CMK (cell line): ENCODE measurements at regions not wholly inside any gene's neighbourhood (a gene's known extent, or its start where the extent isn't known, plus 50 kb on each side); places are given as distances from the start of the nearest gene placed in this dataset.

Experiments used
- DNase-seq: peaks from one replicate; pipeline ENCODE4 v3.0.0-alpha.2; 2010; ENCODE audit warnings: low read depth

DNA sequence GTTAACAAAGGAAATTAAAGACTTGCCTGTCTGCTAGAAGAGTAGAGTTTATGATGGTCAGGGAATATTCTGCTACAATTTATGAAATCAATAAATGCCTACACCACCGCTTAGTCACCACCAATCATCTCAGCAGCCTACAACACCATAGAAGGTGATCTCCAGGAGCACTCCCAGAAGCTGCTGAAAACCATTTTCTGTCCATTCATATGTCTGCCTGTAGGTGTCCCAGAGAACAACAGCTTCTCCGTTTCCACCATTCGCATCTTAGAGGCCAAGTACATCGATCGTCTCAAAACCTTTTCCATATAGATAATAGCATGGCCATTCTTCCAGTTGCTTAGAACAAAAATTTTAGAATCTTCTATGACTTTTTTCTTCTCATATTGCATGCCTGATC, 303.4 kb downstream of the KCNC2 start:
- DNase-seq = no peak

DNA sequence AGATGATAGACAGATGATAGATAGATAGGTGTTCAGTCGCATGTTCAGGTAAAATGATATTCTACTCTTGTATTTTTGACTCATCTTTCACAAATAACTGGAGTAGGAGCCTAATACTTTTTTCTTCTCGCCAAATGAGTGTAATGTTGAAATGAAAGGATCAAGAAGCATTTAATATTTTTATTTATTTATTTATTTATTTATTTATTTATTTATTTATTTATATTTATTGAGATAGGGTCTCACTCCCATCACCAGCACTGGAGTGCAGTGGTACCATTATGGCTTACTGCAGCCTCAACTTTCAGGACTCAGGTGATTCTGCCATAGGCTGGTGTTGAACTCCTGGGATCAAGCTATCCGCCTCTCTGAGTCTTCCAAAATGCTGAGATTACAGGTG, 298.8 kb downstream of the KCNC2 start:
- no peak for DNase-seq

DNA sequence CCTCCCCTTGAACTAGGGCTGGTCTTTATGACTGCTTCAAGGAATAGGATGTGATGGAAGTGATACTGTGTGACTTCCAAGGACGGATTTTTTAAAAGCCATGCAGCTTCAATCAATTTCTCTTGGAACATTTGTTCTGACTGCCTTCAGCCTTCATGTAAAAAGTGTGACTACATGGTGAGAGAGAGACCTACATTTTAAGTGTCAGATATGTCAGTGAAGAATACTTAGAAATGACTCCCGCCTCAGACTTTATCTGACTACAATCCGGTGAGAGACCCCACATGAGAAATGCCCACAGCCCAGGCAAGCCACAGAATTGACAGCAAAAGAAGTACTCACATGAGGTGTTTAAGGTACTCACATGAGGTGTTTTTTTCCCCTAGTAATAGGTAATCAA, 295.3 kb downstream of the KCNC2 start:
- DNase-seq = no peak

DNA sequence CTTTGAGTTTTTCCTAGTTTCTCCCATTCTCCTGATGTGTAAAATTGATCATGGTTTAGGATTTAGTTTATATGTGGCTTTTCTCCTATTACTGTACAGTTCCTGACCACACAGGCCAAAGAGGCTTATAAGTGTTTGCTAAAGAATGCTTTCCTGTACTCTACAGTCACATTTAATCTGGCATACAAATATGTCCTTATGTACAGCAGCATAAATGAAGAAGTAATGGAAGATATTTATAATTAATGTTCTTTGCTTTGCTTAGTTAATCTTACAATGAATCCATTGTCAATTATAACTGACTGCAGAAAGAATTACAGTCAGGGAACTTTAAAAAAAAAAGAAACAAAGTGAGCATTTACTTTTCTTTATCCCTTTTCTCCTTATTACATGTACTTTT, 293.9 kb downstream of the KCNC2 start:
- no peak for DNase-seq

DNA sequence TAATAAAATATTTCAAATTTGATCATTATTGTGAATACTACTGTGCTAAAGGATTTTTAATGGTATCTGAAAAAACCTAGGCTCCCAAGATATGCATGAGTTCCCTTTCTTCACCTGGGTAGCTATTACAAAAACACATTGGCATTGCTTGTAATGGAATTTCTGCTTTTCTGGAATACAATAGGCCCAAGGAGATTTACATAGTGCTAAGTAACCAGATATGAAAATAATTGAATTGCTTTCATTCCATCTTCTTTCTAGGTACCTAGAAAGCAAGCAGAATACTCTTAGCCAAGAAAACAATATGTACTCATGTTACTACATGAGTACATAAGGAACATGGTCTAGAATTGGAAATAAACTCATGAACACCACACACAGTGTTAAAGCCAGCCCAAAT, 291.9 kb downstream of the KCNC2 start:
- DNase-seq = no peak

DNA sequence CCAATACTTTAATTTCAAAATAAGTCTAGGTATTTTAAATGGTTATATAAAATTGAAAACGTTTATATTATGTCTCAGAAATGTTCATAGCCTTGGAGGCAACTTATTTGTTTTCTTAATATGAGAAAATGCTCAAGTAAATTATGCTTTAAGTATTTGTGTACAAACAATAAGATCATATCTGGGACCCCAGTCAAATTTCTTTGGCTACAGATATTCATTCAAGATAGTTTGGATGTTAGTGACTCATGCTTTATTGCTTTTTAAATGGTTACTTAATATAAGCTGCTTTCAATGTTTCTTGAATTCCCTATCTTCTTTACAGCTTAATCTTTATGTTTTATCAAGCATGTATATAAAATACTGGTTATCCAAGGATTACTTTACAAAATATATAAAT, 291.3 kb downstream of the KCNC2 start:
- no peak for DNase-seq

DNA sequence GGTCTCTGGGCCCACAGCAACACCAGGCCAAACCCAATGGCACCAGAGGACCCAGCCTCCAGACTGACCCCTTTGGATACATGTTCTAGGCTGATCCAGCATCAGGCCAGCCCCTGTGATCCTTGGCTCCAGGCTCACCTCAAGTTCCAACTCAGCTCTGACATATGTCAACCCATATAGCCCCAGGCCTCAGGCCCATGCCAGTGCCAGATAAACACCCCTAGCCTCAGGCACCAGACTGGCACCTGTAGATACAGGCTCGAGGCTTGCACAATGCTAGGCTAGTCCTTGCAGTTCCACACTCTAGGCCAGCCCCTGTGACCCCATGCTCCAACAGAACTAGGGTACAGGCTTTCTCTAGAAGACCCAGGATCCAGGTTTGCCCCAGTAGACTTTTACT, 287.5 kb downstream of the KCNC2 start:
- no peak for DNase-seq

DNA sequence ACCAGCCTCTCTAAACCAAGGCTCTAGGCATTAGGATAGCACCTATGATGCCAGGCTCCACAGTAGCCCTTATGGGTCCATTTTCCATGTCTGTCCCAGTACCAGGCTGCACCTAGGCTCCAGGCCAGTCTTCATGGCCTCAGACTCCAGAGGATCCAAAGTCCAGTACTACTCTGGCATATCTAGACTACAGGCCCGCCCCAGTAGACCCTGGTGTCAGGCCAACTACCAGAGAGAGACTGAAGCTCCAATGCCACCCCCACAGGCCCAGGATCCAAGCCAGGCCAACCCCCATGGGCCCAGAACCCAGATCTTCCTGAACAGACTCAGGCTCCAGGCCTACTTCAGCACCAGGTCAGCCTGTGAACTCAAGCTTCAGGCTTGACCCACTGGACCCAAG, 287.0 kb downstream of the KCNC2 start:
- DNase-seq = no peak

DNA sequence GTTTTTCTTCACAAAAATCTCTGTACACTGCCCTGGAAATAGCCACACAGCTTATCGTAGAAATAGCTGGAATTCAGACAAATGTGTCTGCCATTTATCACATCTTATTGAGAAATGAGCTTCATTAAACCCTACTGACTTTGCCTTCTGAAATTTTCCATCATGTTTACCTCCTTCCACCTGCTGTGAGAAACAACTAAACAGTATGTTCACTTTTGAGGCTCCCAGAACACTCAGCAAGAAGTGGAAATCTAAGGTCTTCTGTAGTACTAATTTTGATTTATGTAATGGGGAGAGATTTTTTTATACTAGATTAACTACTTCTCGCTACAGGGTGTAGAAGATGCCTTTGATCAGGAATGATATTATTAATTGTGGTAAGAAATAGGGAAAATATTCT, 268.0 kb downstream of the KCNC2 start:
- DNase-seq = no peak

DNA sequence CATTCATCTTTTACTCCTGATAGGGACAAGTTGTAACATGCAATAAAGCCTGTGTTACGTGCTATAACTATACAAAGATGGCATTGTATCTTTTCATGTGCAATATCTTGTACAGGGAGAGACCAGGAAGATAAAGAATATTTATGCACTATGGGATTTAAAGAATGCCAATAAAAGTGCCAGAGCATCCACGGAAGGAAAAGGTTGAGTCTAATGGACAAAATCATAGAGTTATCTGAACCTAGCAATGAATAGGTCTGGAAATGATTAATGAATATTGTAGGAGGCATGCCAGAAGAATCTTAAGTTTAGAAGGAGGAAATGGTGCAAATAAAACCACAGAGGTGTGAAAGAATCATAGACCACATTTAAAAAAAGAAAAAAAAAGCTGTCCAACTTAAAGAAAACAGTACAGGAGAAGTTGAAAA, 263.9 kb downstream of the KCNC2 start:
- no peak for DNase-seq

DNA sequence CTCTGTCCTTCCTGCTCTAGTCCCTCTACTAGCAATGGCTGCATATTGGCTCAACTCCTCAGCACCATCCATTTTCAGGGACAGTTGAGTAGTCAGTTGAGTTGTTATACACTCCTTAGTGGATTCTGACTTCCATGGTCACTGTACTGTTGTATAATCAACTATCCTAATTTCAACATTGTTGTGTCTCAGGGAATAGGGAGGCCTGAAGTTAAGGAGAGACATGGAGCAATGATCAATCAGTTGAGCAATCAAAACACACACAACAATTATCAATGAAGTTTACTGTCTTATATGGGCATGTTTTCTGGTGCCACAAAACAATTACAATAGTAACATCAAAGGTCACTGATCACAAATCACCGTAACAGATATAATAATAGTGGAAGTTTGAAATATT, 255.9 kb downstream of the KCNC2 start:
- DNase-seq = no peak

DNA sequence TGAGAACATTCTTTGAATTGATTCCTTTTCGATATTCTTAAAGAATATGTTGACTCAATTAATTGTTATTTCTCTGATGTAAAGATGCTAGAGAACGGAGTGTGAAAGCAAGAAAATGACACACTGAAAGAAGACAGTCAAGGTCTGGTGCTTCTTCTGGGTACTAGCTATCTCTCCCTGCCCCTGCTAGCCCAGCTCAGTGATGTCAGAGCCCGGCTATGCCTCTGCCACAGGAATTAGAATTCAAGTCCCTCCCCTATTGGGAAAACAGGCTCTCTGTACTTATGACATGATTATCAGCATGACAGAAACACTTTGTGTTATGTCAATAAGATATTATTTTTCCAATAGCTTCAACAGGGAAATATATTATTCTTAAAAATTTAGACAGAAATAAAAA, 252.4 kb downstream of the KCNC2 start:
- no peak for DNase-seq

DNA sequence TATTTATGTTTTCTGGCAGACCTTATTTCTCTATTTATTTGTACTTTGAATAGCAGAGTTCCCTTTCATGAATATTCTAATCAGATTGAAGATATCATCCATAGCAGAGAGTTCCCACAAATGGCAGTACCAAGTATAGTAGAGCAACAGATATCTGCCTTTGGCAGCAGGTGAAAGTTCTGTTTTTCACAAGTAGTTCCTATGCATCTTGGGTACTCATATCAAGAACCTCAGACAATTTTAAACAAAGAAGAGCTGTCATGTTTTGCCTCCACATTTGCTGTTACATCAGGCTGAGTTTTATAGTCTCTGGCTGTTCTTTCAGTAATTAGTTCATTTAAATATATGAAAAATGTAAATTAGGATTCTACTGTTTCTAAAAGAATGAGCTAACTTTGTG, 252.0 kb downstream of the KCNC2 start:
- DNase-seq = no peak

DNA sequence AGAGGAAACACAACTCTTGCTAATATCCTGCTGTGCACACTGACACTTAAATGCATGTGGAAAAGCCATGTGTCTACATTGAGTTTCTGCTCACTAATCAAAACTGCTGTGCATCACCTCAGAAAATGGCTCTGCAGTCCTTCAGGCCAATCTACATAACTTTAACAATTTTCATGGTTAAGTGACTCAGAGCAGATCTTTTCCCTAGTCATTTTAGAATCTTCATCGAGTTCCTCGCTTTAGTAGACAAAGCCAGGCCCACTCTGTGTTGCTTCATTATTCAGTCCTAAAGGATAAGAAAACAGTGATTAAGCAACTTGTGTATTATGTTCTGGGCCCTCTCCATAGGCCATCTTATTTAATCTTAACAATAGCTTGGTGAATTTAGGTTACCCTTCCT, 250.0 kb downstream of the KCNC2 start:
- DNase-seq = no peak

DNA sequence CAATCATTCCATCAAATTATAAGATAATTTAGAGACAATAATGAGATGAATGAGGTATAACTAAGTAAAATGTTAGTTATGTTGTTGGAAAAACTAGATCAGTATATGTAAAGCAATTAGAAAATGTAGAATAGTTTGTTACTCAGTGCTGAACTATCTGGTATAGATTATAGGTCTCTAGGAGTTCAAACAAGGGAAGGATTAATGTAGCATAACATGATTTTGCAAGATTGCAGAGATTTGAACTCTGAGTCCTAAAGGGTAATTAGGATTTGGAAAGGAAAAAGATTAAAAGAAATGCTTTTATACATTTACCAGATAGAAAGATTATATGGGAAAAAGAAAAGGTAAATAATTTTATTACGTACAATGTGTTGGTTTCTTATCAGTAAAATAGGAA, 246.3 kb downstream of the KCNC2 start:
- DNase-seq = no peak

DNA sequence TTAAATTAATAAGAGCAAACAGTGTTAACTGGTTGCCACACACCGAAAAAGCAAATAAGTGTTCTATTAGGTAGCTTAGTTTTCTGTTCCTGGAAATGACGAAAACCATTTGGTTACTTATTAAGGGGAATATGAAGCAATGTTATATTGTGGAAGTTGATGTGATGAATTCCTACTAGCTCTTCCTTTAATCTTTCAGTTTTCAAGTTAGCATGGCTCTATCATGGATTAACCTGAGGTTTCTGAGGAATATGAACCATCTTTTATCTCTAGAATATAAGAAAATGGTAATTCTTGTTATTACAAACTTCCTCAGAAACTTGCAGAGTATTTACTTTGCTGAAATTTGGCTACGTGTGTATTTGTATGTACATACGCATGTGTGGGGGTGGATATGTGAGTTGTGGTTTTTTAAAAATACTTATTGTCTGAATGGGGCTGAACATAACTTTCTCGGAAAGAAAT, 245.7 kb downstream of the KCNC2 start:
- DNase-seq = no peak

DNA sequence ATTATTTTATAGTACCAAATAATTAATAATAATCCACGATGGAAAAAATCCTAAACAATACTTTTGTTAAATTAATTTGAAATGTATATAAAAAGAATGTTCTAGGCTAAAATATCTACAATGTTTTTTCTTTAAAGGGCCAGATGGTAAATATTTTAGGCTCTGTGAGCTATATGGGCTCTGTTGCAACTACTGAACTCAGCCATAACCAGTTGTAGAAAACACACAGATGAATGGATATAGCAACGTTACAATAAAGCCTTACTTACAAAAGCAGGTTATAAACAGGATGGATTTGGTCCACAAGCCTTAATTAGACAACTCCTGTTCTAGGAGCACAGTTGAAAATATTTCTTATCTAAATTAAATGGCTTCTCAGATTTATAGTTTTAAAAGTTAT, 245.2 kb downstream of the KCNC2 start:
- DNase-seq = no peak

DNA sequence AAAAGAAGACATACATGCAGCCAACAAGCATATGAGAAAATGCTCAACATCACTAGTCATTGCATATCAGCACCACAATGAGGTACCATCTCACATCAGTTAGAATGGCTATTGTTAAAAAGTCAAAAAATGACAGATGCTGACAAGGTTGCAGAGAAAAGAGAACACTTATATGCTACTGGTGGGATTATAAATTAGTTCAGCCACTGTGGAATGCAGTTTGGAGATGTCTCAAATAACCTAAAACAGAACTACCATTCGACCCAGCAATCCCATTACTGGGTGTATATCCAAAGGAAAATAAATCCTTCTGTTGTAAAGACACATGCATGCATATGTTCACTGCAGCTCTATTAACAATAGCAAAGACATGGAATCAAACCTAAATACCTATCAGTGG, 238.4 kb downstream of the KCNC2 start:
- DNase-seq = no peak

DNA sequence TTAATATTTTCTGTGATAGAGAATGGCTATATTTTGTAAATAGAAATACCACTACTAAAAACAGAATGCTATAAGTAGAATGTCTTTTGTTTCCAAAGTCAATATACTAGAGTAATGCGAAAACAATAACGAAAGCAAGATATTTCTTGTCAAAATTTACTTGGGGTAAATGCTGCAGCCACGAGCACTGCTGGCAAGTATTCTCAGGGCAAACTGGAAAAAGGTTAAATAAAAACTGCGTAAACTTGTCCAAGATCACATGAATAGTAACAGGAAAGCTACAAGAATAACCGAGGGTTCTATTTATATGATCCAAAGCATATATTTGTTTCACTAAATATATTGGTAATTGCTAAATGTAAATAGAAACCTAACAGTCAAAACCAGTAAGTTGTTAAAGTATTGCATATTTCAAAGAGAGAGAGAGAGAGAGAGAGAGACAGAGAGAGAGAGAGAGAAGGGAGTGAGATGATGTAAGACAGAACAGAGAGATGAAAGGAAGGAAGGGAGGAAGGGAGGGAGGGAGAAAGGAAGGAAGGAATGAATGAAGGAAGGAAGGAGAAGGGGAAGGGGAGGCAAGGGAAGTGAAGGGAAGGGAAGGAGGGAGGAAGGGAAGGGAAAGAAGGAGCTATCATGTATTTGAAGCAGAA, 231.7 kb downstream of the KCNC2 start:
- DNase-seq = no peak

DNA sequence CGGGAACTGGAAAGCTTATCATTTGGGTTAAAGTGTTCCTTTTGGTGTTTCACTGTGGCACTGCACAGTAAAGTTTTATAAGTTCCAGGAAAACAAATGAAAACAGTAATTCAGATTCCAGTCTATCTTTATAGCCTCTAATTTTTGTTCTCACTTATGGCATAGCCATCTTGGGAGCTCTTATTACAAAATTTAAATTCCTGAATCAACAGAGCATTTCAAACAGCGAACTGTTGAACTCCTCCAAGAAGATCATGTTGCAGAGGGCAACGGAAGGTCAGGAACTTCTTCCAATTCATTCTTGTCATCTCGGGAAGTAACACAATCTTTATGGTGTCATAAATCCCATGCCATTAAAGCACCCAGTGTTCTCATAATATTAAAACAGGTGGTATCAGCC, 229.1 kb downstream of the KCNC2 start:
- DNase-seq = no peak

DNA sequence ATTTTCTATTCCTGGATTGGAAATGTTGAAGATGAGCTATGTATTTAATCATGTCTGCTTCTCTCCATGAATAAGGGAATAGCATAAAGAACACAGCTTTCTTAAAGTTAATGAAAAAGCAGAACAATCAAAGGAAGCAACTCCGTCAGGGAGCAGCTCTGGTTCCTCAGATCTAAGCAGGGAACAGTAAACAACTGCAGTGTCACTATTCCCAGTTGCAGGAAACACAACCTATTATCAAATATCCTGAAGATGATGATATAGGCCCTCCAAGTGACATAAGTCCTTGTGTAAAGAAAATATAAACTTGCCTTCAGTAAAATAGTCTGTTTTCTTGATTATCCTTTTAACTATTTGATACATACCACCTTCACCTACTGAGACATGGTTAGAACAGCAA, 228.1 kb downstream of the KCNC2 start:
- DNase-seq = no peak

DNA sequence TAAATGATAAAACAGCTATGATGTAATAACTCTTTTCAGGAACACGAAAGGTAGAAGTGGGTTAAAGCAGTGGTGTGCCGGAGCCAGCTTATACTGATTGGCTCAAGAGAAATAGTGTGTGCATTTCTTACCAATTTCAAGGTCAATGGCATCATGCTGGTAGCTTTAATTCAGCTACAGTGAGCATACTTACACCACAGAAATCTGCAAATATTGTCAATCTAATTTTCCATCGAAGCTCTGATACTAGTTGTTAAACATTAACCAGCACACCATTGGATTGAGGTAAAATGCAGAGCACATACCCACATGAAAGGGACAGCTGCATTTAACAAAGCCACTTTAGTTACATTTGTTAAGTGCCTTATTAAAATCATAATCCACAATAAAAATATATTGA, 225.7 kb downstream of the KCNC2 start:
- DNase-seq = no peak

DNA sequence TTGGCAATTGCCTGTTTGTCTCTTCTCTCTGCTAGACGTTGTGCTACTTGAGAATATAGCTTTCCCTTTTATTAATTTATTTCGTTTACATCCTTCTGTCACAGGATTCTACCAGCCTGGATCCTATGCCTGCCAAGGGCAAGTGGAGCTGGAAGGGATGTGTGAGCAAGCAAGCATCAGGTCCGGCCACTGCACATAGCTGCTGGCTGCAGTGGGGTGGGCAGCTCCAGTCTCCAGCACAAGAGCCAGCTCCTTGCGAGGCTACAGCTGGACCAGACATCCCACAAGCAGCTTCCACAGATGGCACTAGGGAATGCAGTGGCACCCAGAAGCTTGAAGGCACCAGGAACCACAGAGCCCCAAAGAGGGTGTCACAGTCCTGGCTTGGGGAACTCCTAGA, 225.0 kb downstream of the KCNC2 start:
- no peak for DNase-seq

DNA sequence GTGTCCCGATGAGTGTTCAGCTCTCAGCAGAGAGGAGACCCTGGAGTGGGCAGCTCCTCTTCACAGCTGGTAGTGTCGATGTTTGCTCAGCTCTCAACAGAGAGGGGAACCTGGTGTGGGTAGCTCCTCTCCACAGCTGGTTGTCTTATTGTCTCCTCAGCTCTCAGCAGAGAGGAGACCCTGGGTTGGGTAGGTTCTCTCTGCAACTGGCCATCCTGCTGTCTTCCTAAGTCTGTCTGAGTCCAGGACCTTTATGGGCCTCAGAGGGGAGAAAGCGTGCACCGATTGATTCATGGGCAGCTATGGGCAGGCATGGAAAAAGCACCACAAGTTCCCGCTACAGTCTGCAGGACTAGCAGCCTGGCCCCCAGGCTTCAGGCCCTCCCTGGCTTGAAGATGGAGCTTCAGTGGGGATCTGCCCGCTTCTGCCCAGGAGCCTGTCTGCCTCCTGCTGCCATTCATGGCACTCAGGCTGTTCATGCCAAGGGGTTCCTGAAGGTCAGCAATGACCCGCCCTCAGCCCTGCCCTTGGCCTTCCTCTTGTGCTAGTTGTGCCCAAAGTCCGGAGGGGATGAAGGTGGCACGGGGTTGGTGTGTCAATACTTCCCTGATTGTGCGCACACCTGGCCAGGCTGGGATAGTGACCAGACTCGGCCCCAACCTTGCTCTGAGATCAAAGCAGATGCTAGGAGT, 224.2 kb downstream of the KCNC2 start:
- DNase-seq = no peak
